ENCODE measurements at regions not wholly inside any gene's neighbourhood (a gene's known extent, or its start where the extent isn't known, plus 50 kb on each side); places are given as distances from the start of the nearest gene placed in this dataset.

GRCh38 chr2:59077026-59077725, 836.1 kb upstream of the FANCL start:
- in situ Hi-C loops (cut with MboI): no loop called here
- no peaks in the 10 kb centered on the region for H3K36me3 ChIP-seq (ENCODE audit: low read depth)
- no peaks in the 10 kb centered on the region for H3K9me3 ChIP-seq (ENCODE audit: low read depth)
- H3K27ac ChIP-seq: no peak overlapping the region
- no peaks in the 10 kb centered on the region for H3K27me3 ChIP-seq (replicated peaks; ENCODE audit: insufficient read depth)
- 48 to 54% methylated on average over 6 of the region's 6 CpGs for WGBS, 2 experiments (ENCODE audit: low coverage in 1 of 2, low lambda C conversion rate in 2 of 2, missing lambda C conversion rate in 2 of 2)
- H3K4me2 ChIP-seq (ENCODE audit: unreplicated experiment): no peak overlapping the region
- H3F3A ChIP-seq (ENCODE audit: insufficient read depth): no peaks in the 10 kb centered on the region
- no peak overlapping the region for H3K4me3 ChIP-seq
- no peaks in the 10 kb centered on the region for H3K79me2 ChIP-seq (ENCODE audit: insufficient read depth)
- no peak overlapping the region for H2AFZ ChIP-seq
- TF ChIP-seq EZH2 (IDR thresholded peaks at IDR 0.05; ENCODE audit: insufficient read depth, poor library complexity, severe bottlenecking): no peak
- TF ChIP-seq EZH2phosphoT487 (IDR thresholded peaks at IDR 0.05; ENCODE audit: insufficient read depth, low read depth): no peak
- no peak overlapping the region for H3K9ac ChIP-seq
- no peaks in the 10 kb centered on the region for H3K9me2 ChIP-seq (ENCODE audit: insufficient read depth)
- no peak for DNase-seq
- no peaks in the 10 kb centered on the region for H3K4me1 ChIP-seq (ENCODE audit: insufficient read depth)
- no peaks in the 10 kb centered on the region for H4K20me1 ChIP-seq (ENCODE audit: insufficient read depth)

GRCh38 chr2:59076079-59076619, 835.0 kb upstream of the FANCL start:
- H3K36me3 ChIP-seq (ENCODE audit: low read depth): no peaks in the 10 kb centered on the region
- no peak overlapping the region for H3K27ac ChIP-seq
- 15 to 24% methylated on average over 5 of the region's 5 CpGs for WGBS, 2 experiments (ENCODE audit: low coverage in 1 of 2, low lambda C conversion rate in 2 of 2, missing lambda C conversion rate in 2 of 2)
- no peak overlapping the region for H3K4me2 ChIP-seq (ENCODE audit: unreplicated experiment)
- H3K9me3 ChIP-seq (ENCODE audit: low read depth): no peaks in the 10 kb centered on the region
- no peak overlapping the region for H2AFZ ChIP-seq
- no peaks in the 10 kb centered on the region for H3K9me2 ChIP-seq (ENCODE audit: insufficient read depth)
- no peak overlapping the region for H3K4me3 ChIP-seq
- TF ChIP-seq EZH2 (IDR thresholded peaks at IDR 0.05; ENCODE audit: insufficient read depth, poor library complexity, severe bottlenecking) (no peak), EZH2phosphoT487 (IDR thresholded peaks at IDR 0.05; ENCODE audit: insufficient read depth, low read depth) (no peak)
- in situ Hi-C loops (cut with MboI): no loop called here
- no peaks in the 10 kb centered on the region for H3K79me2 ChIP-seq (ENCODE audit: insufficient read depth)
- H3F3A ChIP-seq (ENCODE audit: insufficient read depth): no peaks in the 10 kb centered on the region
- no peaks in the 10 kb centered on the region for H3K4me1 ChIP-seq (ENCODE audit: insufficient read depth)
- no peak for DNase-seq
- H3K27me3 ChIP-seq (replicated peaks; ENCODE audit: insufficient read depth): no peaks in the 10 kb centered on the region
- H3K9ac ChIP-seq: no peak overlapping the region
- no peaks in the 10 kb centered on the region for H4K20me1 ChIP-seq (ENCODE audit: insufficient read depth)

GRCh38 chr2:59074071-59074470, 832.9 kb upstream of the FANCL start:
- DNase-seq: no peak
- no peak for TF ChIP-seq EZH2phosphoT487 (IDR thresholded peaks at IDR 0.05; ENCODE audit: insufficient read depth, low read depth)
- no peak for TF ChIP-seq EZH2 (IDR thresholded peaks at IDR 0.05; ENCODE audit: insufficient read depth, poor library complexity, severe bottlenecking)

GRCh38 chr2:59073286-59073685, 832.2 kb upstream of the FANCL start:
- Histone ChIP-seq H3K9me2 (ENCODE audit: insufficient read depth) (no peaks in the 10 kb centered on the region), H3K36me3 (ENCODE audit: low read depth) (no peaks in the 10 kb centered on the region), H3K9me3 (ENCODE audit: low read depth) (no peaks in the 10 kb centered on the region), H3K79me2 (ENCODE audit: insufficient read depth) (no peaks in the 10 kb centered on the region), H4K20me1 (ENCODE audit: insufficient read depth) (no peaks in the 10 kb centered on the region), H2AFZ (no peak overlapping the region), H3F3A (ENCODE audit: insufficient read depth) (no peaks in the 10 kb centered on the region), H3K9ac (no peak overlapping the region), H3K4me1 (ENCODE audit: insufficient read depth) (no peaks in the 10 kb centered on the region), H3K4me3 (no peak overlapping the region), H3K27ac (no peak overlapping the region), H3K4me2 (ENCODE audit: unreplicated experiment) (no peak overlapping the region), H3K27me3 (replicated peaks; ENCODE audit: insufficient read depth) (no peaks in the 10 kb centered on the region)
- TF ChIP-seq EZH2 (IDR thresholded peaks at IDR 0.05; ENCODE audit: insufficient read depth, poor library complexity, severe bottlenecking) (no peak), EZH2phosphoT487 (IDR thresholded peaks at IDR 0.05; ENCODE audit: insufficient read depth, low read depth) (no peak)
- 30 to 38% methylated on average over 6 of the region's 6 CpGs for WGBS, 2 experiments (ENCODE audit: low coverage in 1 of 2, low lambda C conversion rate in 2 of 2, missing lambda C conversion rate in 2 of 2)
- in situ Hi-C loops (cut with MboI): no loop called here
- no peak for DNase-seq

More at GRCh38 chr2:59074071-59074470, 832.9 kb upstream of the FANCL start:
- 23 to 35% methylated on average over 3 of the region's 3 CpGs for WGBS, 2 experiments (ENCODE audit: low coverage in 1 of 2, low lambda C conversion rate in 2 of 2, missing lambda C conversion rate in 2 of 2)
- in situ Hi-C loops (cut with MboI): no loop called here
- Histone ChIP-seq H3K79me2 (ENCODE audit: insufficient read depth) (no peaks in the 10 kb centered on the region), H4K20me1 (ENCODE audit: insufficient read depth) (no peaks in the 10 kb centered on the region), H3K4me3 (no peak overlapping the region), H3K27ac (no peak overlapping the region), H3K4me1 (ENCODE audit: insufficient read depth) (no peaks in the 10 kb centered on the region), H3F3A (ENCODE audit: insufficient read depth) (no peaks in the 10 kb centered on the region), H3K36me3 (ENCODE audit: low read depth) (no peaks in the 10 kb centered on the region), H3K4me2 (ENCODE audit: unreplicated experiment) (no peak overlapping the region), H3K27me3 (replicated peaks; ENCODE audit: insufficient read depth) (no peaks in the 10 kb centered on the region), H3K9me3 (ENCODE audit: low read depth) (no peaks in the 10 kb centered on the region), H3K9ac (no peak overlapping the region), H2AFZ (no peak overlapping the region), H3K9me2 (ENCODE audit: insufficient read depth) (no peaks in the 10 kb centered on the region)

Data from GM23248 (cell line).